Osteocyte (in vitro differentiated cells): ENCODE measurements at regions not wholly inside any gene's neighbourhood (a gene's known extent, or its start where the extent isn't known, plus 50 kb on each side); places are given as distances from the start of the nearest gene placed in this dataset.

Source experiments
- DNase-seq: peaks from one replicate; pipeline ENCODE4 v3.0.0; 2021; ENCODE audit warnings: mixed read lengths; ENCODE audit not compliant: unreplicated experiment; ENCODE audit errors: extremely low spot score
- H3K27ac Mint-ChIP-seq: one replicate; pipeline ENCODE4 v1.8.0; 2021; ENCODE audit warnings: mild to moderate bottlenecking, mixed read lengths; ENCODE audit not compliant: unreplicated experiment
- H3K27me3 Mint-ChIP-seq: one replicate; pipeline ENCODE4 v1.8.0; 2021; ENCODE audit warnings: mixed read lengths; ENCODE audit not compliant: unreplicated experiment
- H3K36me3 Mint-ChIP-seq: one replicate; pipeline ENCODE4 v1.8.0; 2021; ENCODE audit warnings: mixed read lengths; ENCODE audit not compliant: unreplicated experiment
- H3K4me1 Mint-ChIP-seq: one replicate; pipeline ENCODE4 v1.8.0; 2021; ENCODE audit warnings: mixed read lengths; ENCODE audit not compliant: unreplicated experiment
- H3K4me3 Mint-ChIP-seq: one replicate; pipeline ENCODE4 v1.8.0; 2021; ENCODE audit warnings: mild to moderate bottlenecking, moderate library complexity, mixed read lengths; ENCODE audit not compliant: unreplicated experiment
- H3K9me3 Mint-ChIP-seq: one replicate; pipeline ENCODE4 v1.8.0; 2021; ENCODE audit warnings: mixed read lengths; ENCODE audit not compliant: unreplicated experiment
- TF ChIP-seq, protein P1 (sequence below): fragments of 200-600 bp; sonication (generic); IDR thresholded peaks from 2 replicates; pipeline ENCODE4 v1.5.0; 2021; ENCODE audit warnings: antibody characterized with exemption, mild to moderate bottlenecking, moderate library complexity

DNA sequence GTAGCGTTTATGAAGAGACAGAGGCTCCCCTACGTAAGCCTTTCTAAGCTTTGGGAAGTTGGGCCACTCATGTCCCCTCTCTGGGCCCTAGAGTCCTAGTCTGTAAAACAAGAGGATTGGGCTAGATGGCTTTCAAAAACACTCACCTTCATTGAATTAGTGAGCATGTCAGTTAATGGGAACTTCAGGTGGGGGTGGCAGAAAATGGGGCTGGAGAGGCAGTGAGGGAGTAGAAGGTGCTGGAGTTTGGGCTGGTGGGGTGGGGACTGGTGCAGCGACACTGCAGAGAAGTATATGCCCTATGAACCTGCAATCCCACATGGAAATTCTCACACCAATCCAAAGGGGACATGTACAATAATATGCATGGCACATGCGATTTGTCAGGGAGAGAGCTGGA lies 182.7 kb downstream of the C1orf94 start:
- H3K4me3 Mint-ChIP-seq: no peak overlapping the region
- no peaks in the 10 kb centered on the region for H3K36me3 Mint-ChIP-seq
- peaks cover 38% of the 10 kb centered on the region for H3K9me3 Mint-ChIP-seq
- TF ChIP-seq, protein P1, sequence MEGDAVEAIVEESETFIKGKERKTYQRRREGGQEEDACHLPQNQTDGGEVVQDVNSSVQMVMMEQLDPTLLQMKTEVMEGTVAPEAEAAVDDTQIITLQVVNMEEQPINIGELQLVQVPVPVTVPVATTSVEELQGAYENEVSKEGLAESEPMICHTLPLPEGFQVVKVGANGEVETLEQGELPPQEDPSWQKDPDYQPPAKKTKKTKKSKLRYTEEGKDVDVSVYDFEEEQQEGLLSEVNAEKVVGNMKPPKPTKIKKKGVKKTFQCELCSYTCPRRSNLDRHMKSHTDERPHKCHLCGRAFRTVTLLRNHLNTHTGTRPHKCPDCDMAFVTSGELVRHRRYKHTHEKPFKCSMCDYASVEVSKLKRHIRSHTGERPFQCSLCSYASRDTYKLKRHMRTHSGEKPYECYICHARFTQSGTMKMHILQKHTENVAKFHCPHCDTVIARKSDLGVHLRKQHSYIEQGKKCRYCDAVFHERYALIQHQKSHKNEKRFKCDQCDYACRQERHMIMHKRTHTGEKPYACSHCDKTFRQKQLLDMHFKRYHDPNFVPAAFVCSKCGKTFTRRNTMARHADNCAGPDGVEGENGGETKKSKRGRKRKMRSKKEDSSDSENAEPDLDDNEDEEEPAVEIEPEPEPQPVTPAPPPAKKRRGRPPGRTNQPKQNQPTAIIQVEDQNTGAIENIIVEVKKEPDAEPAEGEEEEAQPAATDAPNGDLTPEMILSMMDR: no peak
- DNase-seq: peak; percentile 57
- no peaks in the 10 kb centered on the region for H3K27me3 Mint-ChIP-seq
- H3K27ac Mint-ChIP-seq: no peak overlapping the region
- no peaks in the 10 kb centered on the region for H3K4me1 Mint-ChIP-seq

GRCh38 chr1:34360574-34360973 lies 183.9 kb downstream of the C1orf94 start:
- DNase-seq: peak; percentile 76
- Mint-ChIP-seq H3K27ac (no peak overlapping the region), H3K9me3 (peaks cover 37% of the 10 kb centered on the region), H3K27me3 (no peaks in the 10 kb centered on the region), H3K4me1 (no peaks in the 10 kb centered on the region), H3K36me3 (no peaks in the 10 kb centered on the region), H3K4me3 (no peak overlapping the region)
- TF ChIP-seq, protein P1: no peak

DNA sequence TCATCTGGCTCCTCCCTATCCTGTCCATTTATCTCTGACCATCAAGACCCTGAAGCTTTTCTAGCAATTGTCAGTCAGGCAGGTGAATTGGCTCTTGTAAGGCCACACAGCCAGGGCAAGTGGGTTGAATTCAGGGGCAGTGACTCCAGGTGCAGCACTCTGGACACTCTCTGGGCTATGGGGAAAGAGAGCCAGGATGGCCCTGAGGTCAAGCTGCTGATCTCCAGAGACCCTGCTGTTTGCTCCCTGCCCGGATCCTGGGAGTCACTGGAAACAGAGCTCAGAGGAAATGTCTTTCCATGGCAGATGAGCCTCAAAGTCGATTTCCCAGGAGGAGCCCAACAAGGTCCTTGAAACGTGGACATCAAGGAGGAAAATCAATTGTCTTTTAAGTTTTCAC lies 184.4 kb downstream of the C1orf94 start:
- Mint-ChIP-seq H3K36me3 (no peaks in the 10 kb centered on the region), H3K27ac (no peak overlapping the region), H3K27me3 (no peaks in the 10 kb centered on the region), H3K4me1 (no peaks in the 10 kb centered on the region), H3K9me3 (peaks cover 37% of the 10 kb centered on the region), H3K4me3 (no peak overlapping the region)
- TF ChIP-seq, protein P1: no peak
- peak; percentile 69 for DNase-seq

DNA sequence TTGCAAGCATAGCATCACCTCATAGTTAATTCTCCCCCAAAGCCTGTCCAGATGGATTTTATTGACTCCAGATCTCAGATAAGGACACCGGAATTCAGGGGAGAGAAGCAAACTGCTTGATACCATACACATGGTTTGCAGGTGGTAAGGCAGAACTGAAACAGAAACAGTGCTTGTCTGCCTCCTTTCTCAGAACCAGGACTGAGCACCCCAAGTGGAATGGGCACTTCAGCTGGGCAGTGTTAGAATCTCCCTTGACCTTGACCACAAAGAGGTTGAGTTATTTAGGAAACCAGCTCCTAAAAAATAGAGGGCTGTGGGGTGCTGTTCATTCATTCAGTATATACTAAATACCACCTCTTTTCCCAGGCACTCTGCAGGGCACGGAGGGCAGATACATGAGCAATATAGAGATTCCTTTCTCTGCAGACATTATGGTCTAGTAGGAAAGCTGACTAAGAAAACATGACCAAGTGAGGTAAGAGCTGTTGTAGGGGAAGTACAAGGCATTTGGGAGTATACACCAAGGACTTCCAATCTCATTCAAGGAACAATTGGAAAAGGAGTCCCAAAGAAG lies 185.2 kb downstream of the C1orf94 start:
- TF ChIP-seq, protein P1: no peak
- Mint-ChIP-seq H3K4me1 (no peaks in the 10 kb centered on the region), H3K27me3 (no peaks in the 10 kb centered on the region), H3K9me3 (peaks cover 37% of the 10 kb centered on the region), H3K4me3 (no peak overlapping the region), H3K27ac (no peak overlapping the region), H3K36me3 (no peaks in the 10 kb centered on the region)
- DNase-seq: peak; percentile 30

DNA sequence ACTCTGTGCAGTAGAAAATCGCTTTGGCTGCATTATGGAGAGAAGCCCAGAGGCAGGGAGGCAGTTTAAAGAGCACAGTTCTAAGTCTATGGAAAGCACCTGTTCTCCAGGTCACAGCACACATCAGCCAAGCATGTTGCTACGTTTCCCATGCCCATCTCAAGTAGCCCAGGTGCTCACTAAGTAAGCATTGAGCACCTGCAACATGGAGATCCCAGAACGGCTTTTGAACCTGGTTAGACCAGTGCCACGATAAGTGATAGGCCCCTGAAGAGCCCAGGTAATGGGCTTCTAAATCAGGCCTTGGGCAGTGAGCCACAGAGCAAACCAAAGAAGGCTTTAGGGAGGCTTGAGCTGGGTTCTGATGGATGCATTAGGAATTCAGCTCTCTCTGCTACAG lies 186.2 kb downstream of the C1orf94 start:
- Mint-ChIP-seq H3K4me1 (no peaks in the 10 kb centered on the region), H3K9me3 (peaks cover 28% of the 10 kb centered on the region), H3K36me3 (no peaks in the 10 kb centered on the region), H3K27ac (no peak overlapping the region), H3K4me3 (no peak overlapping the region), H3K27me3 (no peaks in the 10 kb centered on the region)
- TF ChIP-seq, protein P1: no peak
- peak; percentile 27 for DNase-seq
